A549 (cell line): ENCODE measurements at regions not wholly inside any gene's neighbourhood (a gene's known extent, or its start where the extent isn't known, plus 50 kb on each side); places are given as distances from the start of the nearest gene placed in this dataset.

ENCODE experiments used
- ATAC-seq, 2 experiments: fragments of 200-7000 bp in 1 of 2; fragments of >200 bp in 1 of 2; cut with Nextera tagmentation in 1 of 2; cut with Tn5 transposase in 1 of 2; 3 replicates each; pipeline versions ENCODE4 v1.8.0 to v1.9.1; 2018 to 2020; ENCODE audit warnings: mild to moderate bottlenecking in 1 of 2, moderate library complexity in 1 of 2
- CTCF ChIA-PET: fragments of 300-600 bp; sonication (Branson Sonifier 250); formaldehyde crosslinking; extraction: SDS; loops from one replicate; lab custom pipeline; 2021; ENCODE audit warnings: antibody characterized with exemption, inconsistent platforms; lab: Yijun Ruan, JAX
- POLR2A ChIA-PET: fragments of 350-600 bp; formaldehyde crosslinking; extraction: SDS; loops from one replicate; lab custom pipeline; 2021; ENCODE audit warnings: antibody characterized with exemption, inconsistent platforms; lab: Yijun Ruan, JAX
- DNase-seq, 2 experiments: peaks; one replicate each; pipeline versions ENCODE4 v3.0.0 to v3.0.0-alpha.2; 2011 to 2016; ENCODE audit warnings: low read depth in 1 of 2, low spot score in 1 of 2
- FAIRE-seq: peaks from 2 replicates; lab custom pipeline; 2011; peaks lifted over from hg19 to GRCh38; lab: Jason Lieb, UNC
- H3K27ac ChIP-seq, 2 experiments: fragments of >200 bp; sonication (Bioruptor Twin); formaldehyde crosslinking; 3 replicates each; pipeline ENCODE4 v1.5.1; 2016 to 2017
- H3K4me1 ChIP-seq: fragments of >200 bp; sonication (Bioruptor Twin); formaldehyde crosslinking; 3 replicates; pipeline ENCODE4 v1.6.1; 2016
- H3K4me2 ChIP-seq: fragments of >200 bp; sonication (Bioruptor Twin); formaldehyde crosslinking; 3 replicates; pipeline ENCODE4 v1.6.1; 2016
- H3K4me3 ChIP-seq: fragments of >200 bp; sonication (Bioruptor Twin); formaldehyde crosslinking; 3 replicates; pipeline ENCODE4 v1.5.1; 2016
- H3K9me3 ChIP-seq: fragments of >200 bp; sonication (Bioruptor Twin); formaldehyde crosslinking; 3 replicates; pipeline ENCODE4 v1.6.1; 2016
- BHLHE40 ChIP-seq: IDR thresholded peaks from 2 replicates; pipeline ENCODE4 v1.6.1; 2012; ENCODE audit warnings: low read depth, low read length, inconsistent platforms
- CBX2 ChIP-seq: fragments of 200-600 bp; sonication (generic); IDR thresholded peaks from 2 replicates; pipeline ENCODE4 v1.6.1; 2016; ENCODE audit warnings: low read depth, mild to moderate bottlenecking, borderline replicate concordance
- CEBPB ChIP-seq, 2 experiments: fragments of >200 bp in 1 of 2; sonication (Bioruptor Twin) in 1 of 2; formaldehyde crosslinking in 1 of 2; IDR thresholded peaks; 2 replicates each; pipeline ENCODE4 v1.6.1; 2012 to 2016
- ELK1 ChIP-seq: fragments of 150-350 bp; IDR thresholded peaks from 2 replicates; pipeline ENCODE4 v1.6.1; 2014; ENCODE audit warnings: low read depth, mild to moderate bottlenecking, low read length
- HOXB13 ChIP-seq: fragments of 250-450 bp; sonication (Bioruptor Pico); IDR thresholded peaks from 2 replicates; pipeline ENCODE4 v1.5.0; 2020; ENCODE audit warnings: low read depth, mild to moderate bottlenecking, moderate library complexity
- JUN ChIP-seq, 2 experiments: fragments of >200 bp; sonication (Bioruptor Twin); formaldehyde crosslinking; IDR thresholded peaks; 2 replicates in 1 of 2; 3 replicates in 1 of 2; pipeline ENCODE4 v1.6.1; 2016 to 2017
- JUNB ChIP-seq: fragments of >200 bp; sonication (Bioruptor Twin); formaldehyde crosslinking; IDR thresholded peaks from 2 replicates; pipeline ENCODE4 v1.6.1; 2016
- KDM1A ChIP-seq: fragments of 200-600 bp; sonication (generic); IDR thresholded peaks from 2 replicates; pipeline ENCODE4 v1.6.1; 2016; ENCODE audit warnings: low read depth, mild to moderate bottlenecking
- KDM5A ChIP-seq: fragments of 200-600 bp; sonication (generic); IDR thresholded peaks from 2 replicates; pipeline ENCODE4 v1.6.1; 2016; ENCODE audit warnings: antibody characterized with exemption, mild to moderate bottlenecking
- MAFK ChIP-seq: fragments of 450-650 bp; IDR thresholded peaks from 2 replicates; pipeline ENCODE4 v1.6.1; 2014; ENCODE audit not compliant: partially characterized antibody
- MAX ChIP-seq: IDR thresholded peaks from 2 replicates; pipeline ENCODE4 v1.6.1; 2012
- NFE2L2 ChIP-seq: fragments of 150-350 bp; conservative IDR thresholded peaks from 2 replicates; pipeline ENCODE4 v1.6.1; 2014; ENCODE audit warnings: low read length
- NR3C1 ChIP-seq: fragments of >200 bp; sonication (Bioruptor Twin); formaldehyde crosslinking; IDR thresholded peaks from 3 replicates; pipeline ENCODE4 v1.6.1; 2017
- PBX3 ChIP-seq: IDR thresholded peaks from 2 replicates; pipeline ENCODE4 v1.6.1; 2012
- RAD21 ChIP-seq, 2 experiments: fragments of >200 bp in 1 of 2; sonication (Bioruptor Twin) in 1 of 2; formaldehyde crosslinking in 1 of 2; IDR thresholded peaks in 1 of 2; conservative IDR thresholded peaks in 1 of 2; 2 replicates in 1 of 2; 3 replicates in 1 of 2; pipeline ENCODE4 v1.6.1; 2012 to 2018; ENCODE audit warnings: inconsistent platforms in 1 of 2
- RCOR1 ChIP-seq: fragments of 150-350 bp; IDR thresholded peaks from 2 replicates; pipeline ENCODE4 v1.6.1; 2014; ENCODE audit warnings: antibody characterized with exemption, low read length, low read depth
- SREBF2 ChIP-seq: fragments of 450-650 bp; IDR thresholded peaks from 2 replicates; pipeline ENCODE4 v1.6.1; 2014; ENCODE audit warnings: mild to moderate bottlenecking, moderate library complexity
- TP53 ChIP-seq: fragments of 250-450 bp; sonication (Bioruptor Pico); IDR thresholded peaks from 2 replicates; pipeline ENCODE4 v1.5.0; 2021; ENCODE audit warnings: mild to moderate bottlenecking, moderate library complexity
- WGBS: methylation state at CpG from one replicate; pipeline ENCODE4 v1.1.6; 2017; ENCODE audit errors: missing lambda C conversion rate; 5-methylcytosine and 5-hydroxymethylcytosine counted together

- TF ChIP-seq ELK1, result no peak
- TF ChIP-seq PBX3, result no peak
- TF ChIP-seq MAX, result no peak
Measured at GRCh38 chr1:166253076-166253779, 86.4 kb upstream of the FAM78B start (continued).

GRCh38 chr1:166258017-166258416 lies 91.2 kb upstream of the FAM78B start:
- ATAC-seq, result no peak; a peak in 2 of 6 replicates
- H3K27ac ChIP-seq, result no peak overlapping the region
- H3K4me1 ChIP-seq, result no peaks in the 10 kb centered on the region
- no peak overlapping the region for H3K4me3 ChIP-seq
- H3K4me2 ChIP-seq, result no peak overlapping the region
- 0% methylated on average over 3 of the region's 3 CpGs for WGBS
- ChIA-PET POLR2A (no interaction called here), CTCF (interaction anchor here (0.7 kb wide), 1 partner anchor 860 kb away, joined by 4 read pairs; no protein-coding TSS in a partner anchor)
- H3K9me3 ChIP-seq, result no peaks in the 10 kb centered on the region
- TF ChIP-seq PBX3 (no peak), SREBF2 (no peak), CBX2 (no peak), KDM1A (no peak), BHLHE40 (no peak), RCOR1 (no peak), CEBPB (IDR thresholded peaks at IDR 0.05) (no peak), TP53 (CRISPR knock-in tag) (no peak), HOXB13 (CRISPR knock-in tag) (no peak), JUNB (no peak), NFE2L2 (no peak), NR3C1 (no peak), KDM5A (no peak), ELK1 (no peak)
- FAIRE-seq, result no peak
- DNase-seq, result no peak

- ATAC-seq (no peak), FAIRE-seq (no peak)
- Histone ChIP-seq H3K4me2 (no peak overlapping the region), H3K27ac (no peak overlapping the region), H3K9me3 (no peaks in the 10 kb centered on the region), H3K4me1 (no peaks in the 10 kb centered on the region)
- POLR2A ChIA-PET, result no interaction called here
- TF ChIP-seq HOXB13 (CRISPR knock-in tag), result no peak
- no peak for TF ChIP-seq JUNB
- TF ChIP-seq NFE2L2, result no peak
- TF ChIP-seq RAD21 (conservative IDR thresholded peaks at IDR 0.05 in 1 of 2, IDR thresholded peaks at IDR 0.05 in 1 of 2), result no peak
- no peak for TF ChIP-seq MAFK
- TF ChIP-seq JUN (IDR thresholded peaks at IDR 0.05), result no peak
- TF ChIP-seq, all 56 proteins: peak for 0
- CTCF ChIA-PET, result no interaction called here
- WGBS, result 0% methylated on average over 3 of the region's 3 CpGs
- DNase-seq, result no peak
- no peak overlapping the region for H3K4me3 ChIP-seq
Measured at GRCh38 chr1:166261511-166261910, 94.7 kb upstream of the FAM78B start.
